HG02840 (cell line): ENCODE measurements at regions not wholly inside any gene's neighbourhood (a gene's known extent, or its start where the extent isn't known, plus 50 kb on each side); places are given as distances from the start of the nearest gene placed in this dataset.

Source experiments
- ATAC-seq: cut with Tn5 transposase; IDR thresholded peaks from one replicate; pipeline ENCODE4 v1.9.1; 2021; ENCODE audit warnings: mild to moderate bottlenecking, moderate library complexity, moderate number of reproducible peaks; ENCODE audit not compliant: unreplicated experiment, low FRiP score

DNA sequence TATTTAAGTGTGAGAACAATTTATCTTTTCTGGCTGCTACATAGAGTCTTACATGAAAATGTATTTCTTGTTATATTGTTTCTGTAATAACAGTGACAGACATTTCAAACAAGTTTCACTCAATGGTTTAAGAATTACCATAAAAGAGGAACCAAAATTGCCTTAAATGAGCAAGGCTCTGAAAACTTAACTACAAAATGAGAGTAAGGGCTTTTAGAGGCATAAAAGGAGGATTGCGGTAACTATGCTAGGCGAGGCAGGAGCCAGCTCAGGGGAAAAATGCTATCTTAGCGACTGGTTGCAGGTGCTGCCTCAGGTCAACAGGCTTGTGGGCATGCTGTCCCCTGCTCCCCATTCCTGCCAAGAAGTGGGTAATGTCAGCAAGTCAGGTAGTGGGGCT lies 81.7 kb upstream of the MSI2 start:
- peak; percentile 68 for ATAC-seq

GRCh38 chr17:57178839-57179238 lies 77.5 kb upstream of the MSI2 start:
- ATAC-seq: no peak

GRCh38 chr17:57182621-57183020 lies 73.7 kb upstream of the MSI2 start:
- no peak for ATAC-seq

- no peak for ATAC-seq
These were observed 69.9 kb upstream of the MSI2 start for GRCh38 chr17:57186226-57187019.

GRCh38 chr17:57187391-57187790 lies 68.9 kb upstream of the MSI2 start:
- no peak for ATAC-seq

DNA sequence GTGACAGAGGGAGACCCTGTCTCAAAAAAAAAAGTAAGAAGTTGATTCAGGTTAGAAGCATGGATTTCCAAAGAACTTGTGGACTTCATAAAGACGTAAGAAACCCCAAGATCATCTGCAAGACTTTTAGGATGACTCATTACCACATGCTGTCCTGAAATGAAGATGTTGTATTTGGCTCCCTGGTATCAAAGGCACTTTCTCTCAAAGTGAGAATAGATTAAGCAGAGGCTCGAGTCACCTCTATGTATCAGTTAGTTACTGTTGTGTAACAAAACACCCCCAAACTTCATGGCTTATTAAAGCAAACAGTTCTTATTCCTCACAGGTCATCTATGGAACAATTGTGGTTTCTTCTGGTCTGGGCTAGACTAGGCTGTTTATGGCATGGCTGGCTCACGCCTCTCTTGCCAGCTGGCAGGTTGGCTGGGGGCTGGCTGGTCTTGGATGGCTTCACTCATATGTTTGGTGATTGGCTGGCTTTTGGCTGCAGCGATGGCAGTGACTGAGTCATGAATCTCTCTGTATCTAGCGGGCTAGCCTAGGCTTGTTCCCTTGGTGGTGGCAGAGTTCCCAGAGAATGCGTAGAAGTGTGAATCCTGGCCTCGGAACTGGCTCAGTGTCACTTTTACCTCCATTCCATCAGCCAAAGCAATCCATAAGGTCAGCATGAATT lies 60.4 kb upstream of the MSI2 start:
- no peak for ATAC-seq

DNA sequence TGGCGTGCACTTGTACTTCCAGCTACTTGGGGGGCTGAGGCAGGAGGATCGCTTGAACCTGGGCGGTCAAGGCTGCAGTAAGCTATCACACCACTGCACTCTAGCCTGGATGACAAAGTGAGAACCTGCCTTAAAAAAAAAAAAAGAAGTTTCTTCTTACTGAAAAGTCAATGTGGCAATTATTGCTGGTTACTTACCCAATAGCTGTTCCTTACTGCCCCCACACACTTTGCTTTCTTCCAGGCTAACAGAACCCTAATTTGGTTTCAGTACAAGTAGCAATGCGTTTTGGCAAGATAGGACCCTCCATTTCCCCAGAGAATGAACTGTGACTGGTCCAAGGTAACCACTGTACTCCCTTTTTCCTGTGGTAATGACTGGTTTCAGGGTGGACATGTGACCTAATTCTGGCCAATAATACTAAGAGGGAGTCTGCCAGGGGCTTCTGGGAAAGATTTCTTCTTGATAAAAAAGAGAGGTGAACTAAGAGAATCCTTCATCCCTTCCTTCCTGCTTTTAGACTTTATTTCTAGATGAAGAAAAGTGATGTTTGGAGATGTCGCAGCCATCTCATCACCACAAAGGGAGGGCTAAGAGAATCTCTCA lies 58.8 kb upstream of the MSI2 start:
- ATAC-seq: no peak

- ATAC-seq: no peak
These were observed 54.8 kb upstream of the MSI2 start for GRCh38 chr17:57201481-57201880.

- ATAC-seq: no peak
These were observed 53.3 kb upstream of the MSI2 start for GRCh38 chr17:57203040-57203439.
